SK-N-MC (cell line): ENCODE measurements at regions not wholly inside any gene's neighbourhood (a gene's known extent, or its start where the extent isn't known, plus 50 kb on each side); places are given as distances from the start of the nearest gene placed in this dataset.

ENCODE experiments used
- EZH2 ChIP-seq: fragments of 200-600 bp; sonication (generic); IDR thresholded peaks from one replicate; pipeline ENCODE4 v1.6.1; 2017; ENCODE audit warnings: antibody characterized with exemption
- POLR2AphosphoS5 ChIP-seq: IDR thresholded peaks from 2 replicates; pipeline ENCODE4 v1.6.1; 2012; ENCODE audit warnings: mild to moderate bottlenecking, low read depth, low read length, borderline replicate concordance

GRCh38 chr1:220473440-220473839, 54.5 kb upstream of the MARK1 start:
- TF ChIP-seq POLR2AphosphoS5 (no peak), EZH2 (no peak)
